Effector CD4-positive, alpha-beta T cell (primary cell): ENCODE measurements at regions not wholly inside any gene's neighbourhood (a gene's known extent, or its start where the extent isn't known, plus 50 kb on each side); places are given as distances from the start of the nearest gene placed in this dataset.

Experiments used
- DNase-seq: peaks from one replicate; pipeline ENCODE4 v3.0.0-alpha.2; 2020

DNA sequence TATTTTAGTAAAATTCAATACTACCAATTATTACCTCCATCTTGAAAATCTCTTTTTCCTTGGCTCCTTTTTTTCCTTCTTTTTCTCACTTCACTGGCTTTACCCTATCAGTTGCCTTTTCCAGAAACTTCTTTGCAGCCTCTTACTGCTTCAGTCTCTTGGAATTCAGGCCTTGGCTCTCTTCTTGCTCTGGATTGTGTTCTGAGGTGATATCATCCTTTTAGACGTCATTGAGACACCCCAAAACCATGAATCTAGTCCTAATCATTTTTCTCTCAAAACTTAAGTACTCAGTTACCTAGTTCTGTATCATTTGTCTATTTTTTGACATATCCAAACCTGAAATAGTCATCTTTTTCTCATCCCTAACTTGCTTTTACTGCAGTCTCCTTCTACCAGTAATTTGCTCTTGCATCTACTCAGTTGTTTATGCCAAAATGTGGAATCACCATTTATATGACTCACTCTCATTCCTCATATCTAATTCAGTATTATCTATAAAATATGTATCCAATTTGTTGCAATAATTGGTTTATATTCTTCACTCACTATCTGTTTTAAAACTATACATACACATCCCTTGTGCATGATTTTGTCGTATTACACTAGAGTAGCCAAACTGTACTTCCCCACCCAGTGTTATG lies 703.2 kb upstream of the CCDC54 start:
- no peak for DNase-seq

GRCh38 chr3:106675451-106675850 lies 701.8 kb upstream of the CCDC54 start:
- no peak for DNase-seq

DNA sequence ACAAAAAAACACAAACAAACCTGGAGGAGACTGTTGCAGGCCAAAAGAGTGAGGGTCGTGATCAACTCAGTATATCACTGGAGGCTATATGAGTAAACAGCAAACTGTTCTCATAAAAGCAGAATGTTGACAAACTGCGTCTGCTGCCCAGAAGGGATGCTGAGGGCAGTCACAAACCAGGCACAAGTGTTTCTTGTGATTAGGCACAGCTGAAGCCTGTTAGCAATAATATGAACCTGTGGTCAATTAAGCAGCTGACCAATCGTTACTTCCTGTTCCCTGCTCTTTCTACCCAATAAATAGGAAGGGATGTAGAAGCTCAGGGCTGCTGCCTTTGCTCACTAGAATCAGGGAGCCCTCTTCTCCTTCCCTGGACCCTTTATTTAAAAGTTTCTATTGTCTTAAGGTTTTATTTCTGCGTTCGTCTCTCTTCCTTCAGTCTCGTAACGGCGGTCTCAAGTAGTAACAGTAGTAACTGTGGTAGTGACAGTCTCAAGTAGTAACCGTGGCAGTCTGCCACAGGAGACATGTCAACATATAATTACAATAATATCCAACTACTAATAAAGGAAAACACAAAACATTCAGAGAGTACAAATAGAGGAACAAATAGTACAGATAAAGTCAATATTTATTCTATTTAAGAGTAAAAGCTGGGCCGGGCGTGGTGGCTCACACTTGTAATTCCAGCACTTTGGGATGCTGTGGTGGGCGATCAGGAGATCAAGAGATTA lies 698.4 kb upstream of the CCDC54 start:
- DNase-seq: no peak

DNA sequence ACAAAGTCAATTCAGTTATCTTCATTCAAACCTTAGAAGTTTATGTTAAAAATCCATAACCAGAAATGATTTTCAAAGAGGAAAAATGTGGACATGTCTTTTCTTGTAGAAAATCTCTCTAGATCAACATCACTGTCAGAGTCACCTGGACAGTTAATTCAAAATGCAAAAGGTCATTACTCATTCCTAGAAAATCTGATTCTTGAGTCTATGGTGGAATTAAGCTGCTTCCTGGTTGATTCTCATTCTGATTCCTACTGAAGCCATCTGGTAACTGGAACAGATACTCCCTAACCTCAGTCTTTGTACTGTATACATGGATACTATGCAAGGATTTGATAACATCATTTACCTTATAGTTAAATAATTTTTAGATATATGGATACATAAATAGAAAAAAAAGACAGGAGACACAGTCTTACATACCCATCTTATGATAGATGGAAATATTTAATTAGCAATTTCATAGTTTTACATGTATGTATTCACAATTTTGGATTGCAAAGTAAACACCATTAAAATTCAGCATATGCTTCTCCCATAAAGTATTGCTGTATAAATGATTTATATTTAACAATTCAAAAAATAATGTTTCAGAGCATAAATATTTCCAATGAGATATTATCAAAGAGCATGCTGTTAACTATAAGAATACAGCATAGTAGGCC lies 693.2 kb upstream of the CCDC54 start:
- DNase-seq: no peak

GRCh38 chr3:106685745-106686144 lies 691.5 kb upstream of the CCDC54 start:
- no peak for DNase-seq

DNA sequence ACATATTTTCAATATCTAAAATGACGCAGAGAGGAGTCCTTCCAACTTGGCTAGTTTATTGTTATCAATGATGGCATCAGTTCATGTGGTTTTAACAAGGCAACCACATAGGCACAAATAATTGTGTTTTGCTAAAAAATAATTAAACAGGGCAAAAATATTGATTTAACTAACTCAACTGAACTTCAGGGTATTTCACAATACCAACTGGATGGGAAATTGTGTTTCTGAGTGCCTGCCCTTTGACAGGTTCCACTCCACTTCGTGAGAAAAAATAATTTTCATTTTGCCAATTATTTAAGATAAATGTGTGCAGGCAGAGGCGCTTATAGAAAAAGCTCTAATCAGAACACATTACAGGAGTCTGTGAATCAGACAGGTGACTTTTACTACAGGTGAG lies 689.3 kb upstream of the CCDC54 start:
- no peak for DNase-seq

GRCh38 chr3:106688464-106688863 lies 688.8 kb upstream of the CCDC54 start:
- DNase-seq: no peak

DNA sequence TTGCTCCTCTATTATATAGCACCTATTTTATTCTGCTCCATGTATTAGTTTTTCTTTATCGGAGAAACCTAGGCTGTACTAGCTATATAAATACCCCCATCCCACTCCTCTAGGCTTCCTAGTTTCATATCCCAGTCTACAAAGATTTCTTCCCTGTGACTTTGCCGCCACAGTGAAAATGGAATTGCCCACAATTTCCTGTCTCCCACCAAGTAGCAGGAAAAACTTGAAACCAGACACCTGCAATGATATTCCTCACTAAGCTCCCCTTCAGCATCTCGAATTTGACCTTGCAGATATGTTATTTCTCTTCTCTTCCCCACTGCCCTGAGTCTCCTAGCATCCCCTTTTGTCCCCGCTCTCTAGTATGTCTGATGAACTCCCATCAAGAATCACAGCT lies 685.8 kb upstream of the CCDC54 start:
- no peak for DNase-seq

DNA sequence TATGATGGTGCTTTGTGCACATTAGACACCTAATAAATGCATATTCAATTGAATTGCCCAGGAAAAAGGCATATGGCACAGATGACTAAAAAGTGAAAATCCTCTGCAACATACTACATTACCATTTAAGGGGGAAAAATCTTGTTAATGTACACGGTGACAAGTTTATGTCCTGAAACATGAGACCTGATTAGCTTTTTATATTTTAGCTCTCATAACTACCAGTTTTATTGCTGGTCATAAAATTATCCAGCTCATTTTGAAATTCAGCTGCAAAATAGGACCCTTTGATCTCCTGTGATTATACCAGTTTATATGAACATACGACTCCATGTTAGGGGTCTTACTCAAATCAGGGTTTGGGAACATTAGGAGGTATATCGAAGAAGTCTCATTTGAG lies 684.6 kb upstream of the CCDC54 start:
- DNase-seq: no peak

DNA sequence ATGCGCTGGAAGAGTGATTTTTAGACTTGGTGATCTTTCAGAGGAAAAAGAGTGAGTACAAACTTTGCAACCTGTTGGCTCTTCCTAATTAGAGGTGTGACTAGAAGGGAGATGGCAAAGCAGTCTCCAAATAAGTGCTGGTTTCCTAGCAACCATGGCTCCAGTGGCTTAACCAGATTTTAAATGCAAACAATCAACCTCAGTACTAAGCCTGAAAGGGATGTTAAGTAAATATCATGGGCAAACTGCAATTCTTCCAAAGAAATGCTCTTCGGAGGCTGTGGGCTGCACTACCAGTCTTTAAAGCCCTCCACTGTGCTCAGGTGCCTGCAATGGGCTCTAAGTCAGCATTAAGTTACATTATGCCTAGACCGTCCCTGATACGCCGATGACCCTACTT lies 678.1 kb upstream of the CCDC54 start:
- DNase-seq: no peak

DNA sequence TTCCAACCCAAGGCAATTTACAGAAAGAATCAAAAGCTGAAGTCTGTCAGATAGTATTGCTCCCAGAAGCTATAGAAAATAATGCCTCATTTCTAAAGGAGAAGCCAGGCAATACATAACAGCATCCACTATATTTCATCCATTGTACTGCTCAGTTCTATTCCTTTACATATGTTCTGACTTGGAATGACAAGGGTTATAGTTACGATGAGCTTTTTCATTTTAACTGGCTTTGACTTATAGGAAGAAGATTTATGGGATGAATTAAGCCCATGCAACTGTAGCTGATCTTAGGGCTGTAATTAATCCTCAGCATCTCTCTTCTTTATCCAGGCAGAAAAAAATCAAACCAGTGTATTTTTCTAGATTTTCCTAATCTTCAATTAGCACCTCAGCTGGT lies 676.3 kb upstream of the CCDC54 start:
- no peak for DNase-seq

DNA sequence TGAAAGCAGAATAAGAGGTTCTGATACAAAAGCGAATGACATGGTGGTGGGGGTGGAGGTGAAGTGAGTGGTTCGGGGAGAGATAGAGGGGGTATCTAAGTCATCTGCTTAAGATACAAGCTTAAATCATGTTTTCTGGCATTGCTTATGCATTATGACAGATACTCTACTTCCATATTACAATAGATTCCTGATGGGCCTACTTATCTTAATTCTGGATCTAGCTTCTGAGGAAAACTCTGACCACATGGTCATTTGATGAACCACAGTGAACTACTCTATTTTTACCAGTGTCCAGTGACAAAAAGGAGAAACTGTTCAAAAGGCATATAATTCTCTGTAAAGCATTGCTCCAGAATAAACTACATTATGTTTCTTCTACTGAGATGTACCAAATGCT lies 673.7 kb upstream of the CCDC54 start:
- DNase-seq: no peak

GRCh38 chr3:106707347-106707746 lies 669.9 kb upstream of the CCDC54 start:
- DNase-seq: no peak

GRCh38 chr3:106710596-106710995 lies 666.6 kb upstream of the CCDC54 start:
- DNase-seq: no peak

DNA sequence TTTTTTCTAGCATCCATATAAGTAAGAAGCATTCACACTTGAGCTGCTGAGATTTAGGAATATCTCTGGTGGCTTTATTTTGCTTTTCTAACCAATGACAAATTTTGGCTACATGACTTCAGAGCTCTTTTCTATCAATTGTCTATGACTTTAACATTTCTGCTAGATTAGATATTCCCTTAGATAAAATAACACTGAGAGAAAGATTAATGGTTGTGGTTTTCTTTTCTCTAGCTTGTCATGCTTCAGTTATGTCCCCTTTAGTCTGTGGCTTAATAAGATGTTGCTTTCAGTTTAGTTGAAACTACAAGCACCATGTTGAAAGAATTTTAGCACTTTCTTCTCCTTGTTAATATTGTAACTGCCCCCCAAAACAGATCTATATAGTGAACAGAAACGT lies 665.6 kb upstream of the CCDC54 start:
- no peak for DNase-seq

DNA sequence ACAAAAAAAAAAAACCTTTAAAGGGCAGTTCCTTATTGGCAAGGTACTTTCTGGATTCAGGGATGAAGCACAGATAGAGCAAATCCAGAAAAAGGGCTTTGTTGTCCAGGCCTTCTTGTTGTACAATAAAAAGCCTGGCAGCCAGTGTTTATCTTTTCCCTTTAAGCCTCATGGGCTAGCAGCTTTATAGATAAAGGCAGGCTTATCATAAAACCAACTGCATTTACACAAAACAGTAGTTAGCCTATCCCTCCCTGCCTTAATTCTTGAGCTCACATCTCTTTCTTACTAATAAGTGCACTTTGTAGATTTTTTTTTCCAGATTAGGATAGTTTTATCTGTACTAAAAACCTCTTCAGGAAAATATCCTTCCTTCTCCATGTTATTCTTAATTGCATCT lies 662.8 kb upstream of the CCDC54 start:
- DNase-seq: no peak

- no peak for DNase-seq
Observed at GRCh38 chr3:106715286-106715685, 662.0 kb upstream of the CCDC54 start.

GRCh38 chr3:106717178-106717780 lies 660.0 kb upstream of the CCDC54 start:
- DNase-seq: no peak

- no peak for DNase-seq
Observed at GRCh38 chr3:106719077-106719476, 658.2 kb upstream of the CCDC54 start.

DNA sequence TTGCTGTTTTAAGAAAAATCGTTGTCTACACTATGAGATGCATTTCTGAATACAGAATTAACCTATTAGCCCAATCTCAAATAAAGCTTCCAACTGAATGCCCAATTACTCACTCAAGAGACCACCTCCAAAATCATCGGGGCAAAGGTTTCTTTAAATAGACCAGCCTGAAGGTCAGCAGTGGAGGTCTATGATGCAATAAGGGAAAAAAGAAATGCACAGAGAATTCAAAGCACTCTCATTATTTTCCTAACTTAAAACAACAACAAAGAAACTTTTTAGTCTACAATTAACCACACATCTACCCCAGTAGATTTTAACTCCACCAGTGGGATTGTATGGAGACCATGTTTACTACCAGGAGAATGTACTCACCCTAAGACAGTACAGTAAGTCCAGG lies 657.7 kb upstream of the CCDC54 start:
- no peak for DNase-seq

GRCh38 chr3:106720510-106720909 lies 656.7 kb upstream of the CCDC54 start:
- no peak for DNase-seq

GRCh38 chr3:106725566-106725965 lies 651.7 kb upstream of the CCDC54 start:
- no peak for DNase-seq

GRCh38 chr3:106728315-106729098 lies 648.7 kb upstream of the CCDC54 start:
- DNase-seq: no peak
